ENCODE measurements at regions not wholly inside any gene's neighbourhood (a gene's known extent, or its start where the extent isn't known, plus 50 kb on each side); places are given as distances from the start of the nearest gene placed in this dataset.

GRCh38 chr16:5444189-5444588, 346.6 kb upstream of the EEF2KMT start:
- Histone ChIP-seq H3K9me3 (ENCODE audit: control insufficient read depth in 2 of 2, insufficient read depth in 1 of 2, low read depth in 1 of 2, low read length in 1 of 2) (peaks cover 0 to 2% of the 10 kb centered on the region in 2 donors), H3K36me3 (ENCODE audit: control insufficient read depth in 2 of 2, insufficient read depth in 2 of 2, low read length in 1 of 2) (no peaks in the 10 kb centered on the region), H3K4me3 (ENCODE audit: low read depth in 1 of 2, low read length in 2 of 2) (no peak overlapping the region), H3K27me3 (ENCODE audit: control insufficient read depth in 1 of 2, insufficient read depth in 2 of 2, low read length in 2 of 2) (no peaks in the 10 kb centered on the region), H3K4me1 (ENCODE audit: control insufficient read depth in 2 of 2, insufficient read depth in 2 of 2, low read length in 1 of 2) (no peaks in the 10 kb centered on the region), H3K27ac (ENCODE audit: low read depth in 2 of 2, low read length in 1 of 2) (no peak overlapping the region)
- 70 to 82% methylated on average over 7 of the region's 7 CpGs for whole genome bisulfite sequencing, 2 donors

GRCh38 chr16:5442986-5443385, 345.4 kb upstream of the EEF2KMT start:
- Histone ChIP-seq H3K27me3 (ENCODE audit: control insufficient read depth in 1 of 2, insufficient read depth in 2 of 2, low read length in 2 of 2) (no peaks in the 10 kb centered on the region), H3K4me1 (ENCODE audit: control insufficient read depth in 2 of 2, insufficient read depth in 2 of 2, low read length in 1 of 2) (no peaks in the 10 kb centered on the region), H3K36me3 (ENCODE audit: control insufficient read depth in 2 of 2, insufficient read depth in 2 of 2, low read length in 1 of 2) (no peaks in the 10 kb centered on the region), H3K9me3 (ENCODE audit: control insufficient read depth in 2 of 2, insufficient read depth in 1 of 2, low read depth in 1 of 2, low read length in 1 of 2) (peaks cover 0 to 2% of the 10 kb centered on the region in 2 donors), H3K4me3 (ENCODE audit: low read depth in 1 of 2, low read length in 2 of 2) (no peak overlapping the region), H3K27ac (ENCODE audit: low read depth in 2 of 2, low read length in 1 of 2) (no peak overlapping the region)
- 74 to 79% methylated on average over 3 of the region's 3 CpGs for WGBS, 2 donors

- WGBS, 2 donors: 74 to 80% methylated on average over 3 of the region's 3 CpGs
- Histone ChIP-seq H3K4me1 (ENCODE audit: control insufficient read depth in 2 of 2, insufficient read depth in 2 of 2, low read length in 1 of 2) (no peaks in the 10 kb centered on the region), H3K4me3 (ENCODE audit: low read depth in 1 of 2, low read length in 2 of 2) (no peak overlapping the region), H3K9me3 (ENCODE audit: control insufficient read depth in 2 of 2, insufficient read depth in 1 of 2, low read depth in 1 of 2, low read length in 1 of 2) (no peaks in the 10 kb centered on the region), H3K36me3 (ENCODE audit: control insufficient read depth in 2 of 2, insufficient read depth in 2 of 2, low read length in 1 of 2) (no peaks in the 10 kb centered on the region), H3K27ac (ENCODE audit: low read depth in 2 of 2, low read length in 1 of 2) (no peak overlapping the region), H3K27me3 (ENCODE audit: control insufficient read depth in 1 of 2, insufficient read depth in 2 of 2, low read length in 2 of 2) (no peaks in the 10 kb centered on the region)
Observed at GRCh38 chr16:5442054-5442453, 344.5 kb upstream of the EEF2KMT start.

- H3K27me3 ChIP-seq (ENCODE audit: control insufficient read depth in 1 of 2, insufficient read depth in 2 of 2, low read length in 2 of 2): no peaks in the 10 kb centered on the region
- H3K36me3 ChIP-seq (ENCODE audit: control insufficient read depth in 2 of 2, insufficient read depth in 2 of 2, low read length in 1 of 2): no peaks in the 10 kb centered on the region
- no peaks in the 10 kb centered on the region for H3K4me1 ChIP-seq (ENCODE audit: control insufficient read depth in 2 of 2, insufficient read depth in 2 of 2, low read length in 1 of 2)
- no peaks in the 10 kb centered on the region for H3K9me3 ChIP-seq (ENCODE audit: control insufficient read depth in 2 of 2, insufficient read depth in 1 of 2, low read depth in 1 of 2, low read length in 1 of 2)
- no peak overlapping the region for H3K27ac ChIP-seq (ENCODE audit: low read depth in 2 of 2, low read length in 1 of 2)
- WGBS, 2 donors: 80 to 81% methylated on average over 7 of the region's 7 CpGs
- H3K4me3 ChIP-seq (ENCODE audit: low read depth in 1 of 2, low read length in 2 of 2): no peak overlapping the region
Observed at GRCh38 chr16:5438591-5438990, 341.0 kb upstream of the EEF2KMT start.

GRCh38 chr16:5433587-5433986, 336.0 kb upstream of the EEF2KMT start:
- Histone ChIP-seq H3K4me1 (ENCODE audit: control insufficient read depth in 2 of 2, insufficient read depth in 2 of 2, low read length in 1 of 2) (no peaks in the 10 kb centered on the region), H3K9me3 (ENCODE audit: control insufficient read depth in 2 of 2, insufficient read depth in 1 of 2, low read depth in 1 of 2, low read length in 1 of 2) (no peaks in the 10 kb centered on the region), H3K27ac (ENCODE audit: low read depth in 2 of 2, low read length in 1 of 2) (no peak overlapping the region), H3K36me3 (ENCODE audit: control insufficient read depth in 2 of 2, insufficient read depth in 2 of 2, low read length in 1 of 2) (no peaks in the 10 kb centered on the region), H3K4me3 (ENCODE audit: low read depth in 1 of 2, low read length in 2 of 2) (no peak overlapping the region), H3K27me3 (ENCODE audit: control insufficient read depth in 1 of 2, insufficient read depth in 2 of 2, low read length in 2 of 2) (no peaks in the 10 kb centered on the region)
- 67 to 70% methylated on average over 10 of the region's 10 CpGs for WGBS, 2 donors

- H3K27ac ChIP-seq (ENCODE audit: low read depth in 2 of 2, low read length in 1 of 2): no peak overlapping the region
- WGBS, 2 donors: 84 to 90% methylated on average over 15 of the region's 15 CpGs
- no peaks in the 10 kb centered on the region for H3K36me3 ChIP-seq (ENCODE audit: control insufficient read depth in 2 of 2, insufficient read depth in 2 of 2, low read length in 1 of 2)
- no peaks in the 10 kb centered on the region for H3K9me3 ChIP-seq (ENCODE audit: control insufficient read depth in 2 of 2, insufficient read depth in 1 of 2, low read depth in 1 of 2, low read length in 1 of 2)
- H3K4me1 ChIP-seq (ENCODE audit: control insufficient read depth in 2 of 2, insufficient read depth in 2 of 2, low read length in 1 of 2): no peaks in the 10 kb centered on the region
- no peaks in the 10 kb centered on the region for H3K27me3 ChIP-seq (ENCODE audit: control insufficient read depth in 1 of 2, insufficient read depth in 2 of 2, low read length in 2 of 2)
- no peak overlapping the region for H3K4me3 ChIP-seq (ENCODE audit: low read depth in 1 of 2, low read length in 2 of 2)
Observed at GRCh38 chr16:5432166-5432565, 334.6 kb upstream of the EEF2KMT start.

GRCh38 chr16:5430598-5430997, 333.0 kb upstream of the EEF2KMT start:
- Histone ChIP-seq H3K9me3 (ENCODE audit: control insufficient read depth in 2 of 2, insufficient read depth in 1 of 2, low read depth in 1 of 2, low read length in 1 of 2) (no peaks in the 10 kb centered on the region), H3K27me3 (ENCODE audit: control insufficient read depth in 1 of 2, insufficient read depth in 2 of 2, low read length in 2 of 2) (no peaks in the 10 kb centered on the region), H3K4me3 (ENCODE audit: low read depth in 1 of 2, low read length in 2 of 2) (no peak overlapping the region), H3K36me3 (ENCODE audit: control insufficient read depth in 2 of 2, insufficient read depth in 2 of 2, low read length in 1 of 2) (no peaks in the 10 kb centered on the region), H3K27ac (ENCODE audit: low read depth in 2 of 2, low read length in 1 of 2) (no peak overlapping the region), H3K4me1 (ENCODE audit: control insufficient read depth in 2 of 2, insufficient read depth in 2 of 2, low read length in 1 of 2) (no peaks in the 10 kb centered on the region)
- WGBS, 2 donors: 77 to 79% methylated on average over 3 of the region's 3 CpGs

GRCh38 chr16:5428932-5429331, 331.3 kb upstream of the EEF2KMT start:
- no peak overlapping the region for H3K4me3 ChIP-seq (ENCODE audit: low read depth in 1 of 2, low read length in 2 of 2)
- H3K27me3 ChIP-seq (ENCODE audit: control insufficient read depth in 1 of 2, insufficient read depth in 2 of 2, low read length in 2 of 2): no peaks in the 10 kb centered on the region

GRCh38 chr16:5427571-5427970, 330.0 kb upstream of the EEF2KMT start:
- Histone ChIP-seq H3K9me3 (ENCODE audit: control insufficient read depth in 2 of 2, insufficient read depth in 1 of 2, low read depth in 1 of 2, low read length in 1 of 2) (no peaks in the 10 kb centered on the region), H3K36me3 (ENCODE audit: control insufficient read depth in 2 of 2, insufficient read depth in 2 of 2, low read length in 1 of 2) (no peaks in the 10 kb centered on the region), H3K27ac (ENCODE audit: low read depth in 2 of 2, low read length in 1 of 2) (no peak overlapping the region), H3K4me3 (ENCODE audit: low read depth in 1 of 2, low read length in 2 of 2) (no peak overlapping the region), H3K27me3 (ENCODE audit: control insufficient read depth in 1 of 2, insufficient read depth in 2 of 2, low read length in 2 of 2) (no peaks in the 10 kb centered on the region), H3K4me1 (ENCODE audit: control insufficient read depth in 2 of 2, insufficient read depth in 2 of 2, low read length in 1 of 2) (no peaks in the 10 kb centered on the region)
- WGBS, 2 donors: 74 to 82% methylated on average over 7 of the region's 7 CpGs

More at GRCh38 chr16:5428932-5429331, 331.3 kb upstream of the EEF2KMT start:
- Histone ChIP-seq H3K9me3 (ENCODE audit: control insufficient read depth in 2 of 2, insufficient read depth in 1 of 2, low read depth in 1 of 2, low read length in 1 of 2) (no peaks in the 10 kb centered on the region), H3K27ac (ENCODE audit: low read depth in 2 of 2, low read length in 1 of 2) (no peak overlapping the region), H3K4me1 (ENCODE audit: control insufficient read depth in 2 of 2, insufficient read depth in 2 of 2, low read length in 1 of 2) (no peaks in the 10 kb centered on the region), H3K36me3 (ENCODE audit: control insufficient read depth in 2 of 2, insufficient read depth in 2 of 2, low read length in 1 of 2) (no peaks in the 10 kb centered on the region)
- 24 to 54% methylated on average over 7 of the region's 7 CpGs for WGBS, 2 donors

GRCh38 chr16:5422643-5423496, 325.3 kb upstream of the EEF2KMT start:
- Histone ChIP-seq H3K36me3 (ENCODE audit: control insufficient read depth in 2 of 2, insufficient read depth in 2 of 2, low read length in 1 of 2) (no peaks in the 10 kb centered on the region), H3K9me3 (ENCODE audit: control insufficient read depth in 2 of 2, insufficient read depth in 1 of 2, low read depth in 1 of 2, low read length in 1 of 2) (no peaks in the 10 kb centered on the region), H3K27me3 (ENCODE audit: control insufficient read depth in 1 of 2, insufficient read depth in 2 of 2, low read length in 2 of 2) (no peaks in the 10 kb centered on the region), H3K27ac (ENCODE audit: low read depth in 2 of 2, low read length in 1 of 2) (no peak overlapping the region), H3K4me1 (ENCODE audit: control insufficient read depth in 2 of 2, insufficient read depth in 2 of 2, low read length in 1 of 2) (no peaks in the 10 kb centered on the region), H3K4me3 (ENCODE audit: low read depth in 1 of 2, low read length in 2 of 2) (no peak overlapping the region)
- 88% methylated on average over 4 of the region's 4 CpGs for WGBS, 2 donors

All from esophagus (tissue), 2 donors.